GM23248 (cell line): ENCODE measurements at regions not wholly inside any gene's neighbourhood (a gene's known extent, or its start where the extent isn't known, plus 50 kb on each side); places are given as distances from the start of the nearest gene placed in this dataset.

Experiments used
- DNase-seq: peaks from one replicate; pipeline ENCODE4 v3.0.0-alpha.2; 2015
- H2AFZ ChIP-seq: fragments of 200-600 bp; sonication (generic); 2 replicates; pipeline ENCODE4 v1.6.1; 2016; ENCODE audit warnings: antibody characterized with exemption
- H3F3A ChIP-seq: fragments of 200-600 bp; sonication (generic); 2 replicates; pipeline ENCODE4 v1.6.1; 2016; ENCODE audit warnings: mild to moderate bottlenecking, antibody characterized with exemption, mixed run types; ENCODE audit not compliant: insufficient read depth
- H3K27ac ChIP-seq: fragments of 200-600 bp; sonication (generic); 2 replicates; pipeline ENCODE4 v1.5.1; 2016; ENCODE audit warnings: mild to moderate bottlenecking
- H3K27me3 ChIP-seq: fragments of 200-600 bp; sonication (generic); replicated peaks from 2 replicates; pipeline ENCODE4 v1.6.1; 2016; ENCODE audit warnings: mild to moderate bottlenecking; ENCODE audit not compliant: insufficient read depth
- H3K36me3 ChIP-seq: fragments of 200-600 bp; sonication (generic); 2 replicates; pipeline ENCODE4 v1.6.1; 2016; ENCODE audit warnings: low read depth, mild to moderate bottlenecking
- H3K4me1 ChIP-seq: fragments of 200-600 bp; sonication (generic); 2 replicates; pipeline ENCODE4 v1.6.1; 2016; ENCODE audit warnings: mild to moderate bottlenecking; ENCODE audit not compliant: insufficient read depth
- H3K4me2 ChIP-seq: fragments of 200-600 bp; sonication (generic); one replicate; pipeline ENCODE4 v1.6.1; 2016; ENCODE audit warnings: mild to moderate bottlenecking; ENCODE audit not compliant: unreplicated experiment
- H3K4me3 ChIP-seq: fragments of 200-600 bp; sonication (generic); 2 replicates; pipeline ENCODE4 v1.5.1; 2016; ENCODE audit warnings: mild to moderate bottlenecking
- H3K79me2 ChIP-seq: fragments of 200-600 bp; sonication (generic); 2 replicates; pipeline ENCODE4 v1.6.1; 2016; ENCODE audit warnings: mild to moderate bottlenecking; ENCODE audit not compliant: insufficient read depth
- H3K9ac ChIP-seq: fragments of 200-600 bp; sonication (generic); 2 replicates; pipeline ENCODE4 v1.6.1; 2016; ENCODE audit warnings: mild to moderate bottlenecking
- H3K9me2 ChIP-seq: fragments of 200-600 bp; sonication (generic); 2 replicates; pipeline ENCODE4 v1.6.1; 2016; ENCODE audit warnings: mixed run types, mild to moderate bottlenecking, moderate library complexity; ENCODE audit not compliant: insufficient read depth
- H3K9me3 ChIP-seq: fragments of 200-600 bp; sonication (generic); one replicate; pipeline ENCODE4 v1.6.1; 2017; ENCODE audit warnings: low read depth
- H4K20me1 ChIP-seq: fragments of 200-600 bp; sonication (generic); 2 replicates; pipeline ENCODE4 v1.6.0; 2016; ENCODE audit not compliant: insufficient read depth
- EZH2 ChIP-seq: fragments of 200-600 bp; sonication (generic); IDR thresholded peaks from 2 replicates; pipeline ENCODE4 v1.6.1; 2018; ENCODE audit warnings: antibody characterized with exemption, mild to moderate bottlenecking; ENCODE audit not compliant: insufficient read depth, poor library complexity, severe bottlenecking
- EZH2phosphoT487 ChIP-seq: fragments of 200-600 bp; sonication (generic); IDR thresholded peaks from 2 replicates; pipeline ENCODE4 v1.6.1; 2018; ENCODE audit warnings: antibody characterized with exemption, moderate library complexity, mild to moderate bottlenecking, low read depth; ENCODE audit not compliant: insufficient read depth
- WGBS, 2 experiments: methylation state at CpG; one replicate each; pipeline ENCODE4 v1.1.6; 2015 to 2017; ENCODE audit warnings: low lambda C conversion rate in 2 of 2, low coverage in 1 of 2; ENCODE audit errors: missing lambda C conversion rate in 2 of 2; 5-methylcytosine and 5-hydroxymethylcytosine counted together
- in situ Hi-C: fragments of 300-500 bp; cut with MboI; formaldehyde crosslinking; loops from 2 replicates; pipeline ENCODE4 v1.15.0; 2020

GRCh38 chr10:53726921-53727320 lies 954.3 kb upstream of the MBL2 start:
- 31 to 39% methylated on average over 6 to 7 of the region's 7 CpGs for WGBS, 2 experiments
- Histone ChIP-seq H3K36me3 (no peaks in the 10 kb centered on the region), H2AFZ (no peak overlapping the region), H3K4me2 (no peak overlapping the region), H3K9me2 (no peaks in the 10 kb centered on the region), H3K9ac (no peak overlapping the region), H3K4me3 (no peak overlapping the region), H3K79me2 (no peaks in the 10 kb centered on the region), H3K27ac (no peak overlapping the region), H3F3A (no peaks in the 10 kb centered on the region), H3K27me3 (no peaks in the 10 kb centered on the region), H3K9me3 (no peaks in the 10 kb centered on the region), H4K20me1 (no peaks in the 10 kb centered on the region), H3K4me1 (no peaks in the 10 kb centered on the region)
- TF ChIP-seq EZH2phosphoT487 (no peak), EZH2 (no peak)
- DNase-seq, result no peak
- in situ Hi-C loops, result no loop called here

GRCh38 chr10:53724581-53724980 lies 952.0 kb upstream of the MBL2 start:
- Histone ChIP-seq H3K27me3 (no peaks in the 10 kb centered on the region), H3F3A (no peaks in the 10 kb centered on the region), H3K9me2 (no peaks in the 10 kb centered on the region), H3K79me2 (no peaks in the 10 kb centered on the region), H3K4me1 (no peaks in the 10 kb centered on the region), H4K20me1 (no peaks in the 10 kb centered on the region), H2AFZ (no peak overlapping the region), H3K27ac (no peak overlapping the region), H3K9ac (no peak overlapping the region), H3K9me3 (no peaks in the 10 kb centered on the region), H3K4me2 (no peak overlapping the region), H3K36me3 (no peaks in the 10 kb centered on the region), H3K4me3 (no peak overlapping the region)
- no peak for TF ChIP-seq EZH2phosphoT487
- no peak for TF ChIP-seq EZH2
- 13 to 17% methylated on average over 4 of the region's 4 CpGs for WGBS, 2 experiments
- DNase-seq, result no peak
- in situ Hi-C loops, result no loop called here

DNA sequence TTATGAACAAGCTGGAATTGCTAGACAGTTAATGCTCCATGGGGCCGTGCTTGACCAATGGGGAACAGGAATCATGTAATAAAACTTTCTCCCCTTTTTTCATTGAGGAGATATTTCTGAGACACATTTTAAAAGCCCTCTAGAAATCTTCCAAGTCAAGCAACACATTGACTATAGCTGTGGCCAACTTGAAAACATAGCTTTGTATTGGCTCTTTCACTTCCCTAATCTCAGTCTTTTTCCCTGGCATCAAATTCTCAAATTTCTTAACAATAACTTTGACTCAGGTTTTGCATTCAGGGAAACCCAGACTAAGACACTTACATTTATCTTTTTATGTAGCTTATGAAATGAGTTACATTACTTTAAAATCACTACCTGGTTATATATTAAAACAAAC lies 947.1 kb upstream of the MBL2 start:
- H3K4me2 ChIP-seq, result no peak overlapping the region
- H3K9ac ChIP-seq, result no peak overlapping the region

DNA sequence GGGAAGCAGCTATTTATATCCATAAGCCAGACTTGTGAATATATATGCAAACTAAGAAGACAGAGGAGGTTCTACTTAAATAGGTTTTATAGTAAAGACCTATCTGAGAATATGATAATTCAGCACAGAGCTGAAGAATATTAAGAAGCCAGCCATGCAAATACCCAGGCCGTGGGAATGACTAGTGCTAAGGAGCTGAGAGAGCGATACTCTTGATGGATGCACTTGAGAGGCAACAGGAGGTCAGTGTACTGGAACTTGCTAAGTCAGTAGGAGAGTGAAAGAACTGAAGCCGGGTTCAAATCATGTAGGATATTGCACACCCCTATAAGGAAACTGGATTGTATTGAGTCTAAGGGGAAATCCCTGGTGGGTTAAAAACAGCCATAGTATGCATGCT lies 943.6 kb upstream of the MBL2 start:
- DNase-seq, result no peak
- H3F3A ChIP-seq, result no peaks in the 10 kb centered on the region
- in situ Hi-C loops, result no loop called here
- H3K4me1 ChIP-seq, result no peaks in the 10 kb centered on the region
- no peak overlapping the region for H3K4me3 ChIP-seq
- no peak overlapping the region for H3K4me2 ChIP-seq
- no peaks in the 10 kb centered on the region for H3K9me3 ChIP-seq
- TF ChIP-seq EZH2 (no peak), EZH2phosphoT487 (no peak)
- no peak overlapping the region for H3K9ac ChIP-seq
- no peak overlapping the region for H3K27ac ChIP-seq
- no peaks in the 10 kb centered on the region for H3K27me3 ChIP-seq
- no peaks in the 10 kb centered on the region for H3K9me2 ChIP-seq
- H3K36me3 ChIP-seq, result no peaks in the 10 kb centered on the region
- no peaks in the 10 kb centered on the region for H4K20me1 ChIP-seq
- no peak overlapping the region for H2AFZ ChIP-seq
- WGBS, 2 experiments, result 36 to 44% methylated on average over 3 of the region's 3 CpGs
- H3K79me2 ChIP-seq, result no peaks in the 10 kb centered on the region

More for the DNA sequence above, 947.1 kb upstream of the MBL2 start:
- Histone ChIP-seq H3F3A (no peaks in the 10 kb centered on the region), H3K9me2 (no peaks in the 10 kb centered on the region), H3K4me3 (no peak overlapping the region), H4K20me1 (no peaks in the 10 kb centered on the region), H3K27me3 (no peaks in the 10 kb centered on the region), H2AFZ (no peak overlapping the region), H3K4me1 (no peaks in the 10 kb centered on the region), H3K27ac (no peak overlapping the region), H3K36me3 (no peaks in the 10 kb centered on the region), H3K9me3 (no peaks in the 10 kb centered on the region), H3K79me2 (no peaks in the 10 kb centered on the region)
- 0 to 10% methylated on average over 1 of the region's 1 CpG for WGBS, 2 experiments
- in situ Hi-C loops, result no loop called here
- TF ChIP-seq EZH2phosphoT487 (no peak), EZH2 (no peak)
- no peak for DNase-seq

DNA sequence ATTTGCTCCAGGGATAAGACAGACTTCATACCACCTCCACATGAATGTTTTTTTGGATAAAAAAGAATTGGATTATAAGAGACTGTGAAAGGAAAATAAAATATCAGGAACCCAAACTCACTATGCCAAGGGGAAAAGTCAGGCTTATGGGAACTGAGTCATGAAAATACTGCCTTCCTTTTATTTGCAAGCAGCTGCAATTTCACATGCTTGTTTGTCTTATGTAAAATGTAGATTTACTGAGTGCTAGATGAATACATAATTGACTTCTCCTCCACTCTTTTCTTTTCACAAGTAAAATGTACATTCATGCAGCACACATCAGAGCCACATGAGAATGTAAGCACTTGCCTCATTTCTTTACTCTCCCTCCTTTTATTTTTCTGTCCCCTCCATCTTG lies 940.8 kb upstream of the MBL2 start:
- in situ Hi-C loops, result no loop called here
- no peak for TF ChIP-seq EZH2
- no peak for TF ChIP-seq EZH2phosphoT487
- Histone ChIP-seq H3K27ac (no peak overlapping the region), H3K4me2 (no peak overlapping the region), H3K9ac (no peak overlapping the region), H3K4me1 (no peaks in the 10 kb centered on the region), H3K9me2 (no peaks in the 10 kb centered on the region), H2AFZ (no peak overlapping the region), H3K4me3 (no peak overlapping the region), H3K36me3 (no peaks in the 10 kb centered on the region), H3K79me2 (no peaks in the 10 kb centered on the region), H3F3A (no peaks in the 10 kb centered on the region), H4K20me1 (no peaks in the 10 kb centered on the region), H3K9me3 (no peaks in the 10 kb centered on the region), H3K27me3 (no peaks in the 10 kb centered on the region)
- no peak for DNase-seq
